Neural cell (in vitro differentiated cells): ENCODE measurements at regions not wholly inside any gene's neighbourhood (a gene's known extent, or its start where the extent isn't known, plus 50 kb on each side); places are given as distances from the start of the nearest gene placed in this dataset.
A peak's percentile ranks its signal among the peaks of the same experiment; 100 is the strongest.

Experiments used
- EP300 ChIP-seq: fragments of 450-650 bp; conservative IDR thresholded peaks from 2 replicates; pipeline ENCODE4 v1.6.1; 2014; ENCODE audit warnings: antibody characterized with exemption, mild to moderate bottlenecking, moderate library complexity; ENCODE audit not compliant: poor library complexity, severe bottlenecking
- EZH2 ChIP-seq: fragments of 200-600, 300-800 bp; shearing (Covaris generic), sonication (generic); IDR thresholded peaks from 2 replicates; pipeline ENCODE4 v1.6.1; 2014; ENCODE audit warnings: antibody characterized with exemption, low read length, borderline replicate concordance, mild to moderate bottlenecking; ENCODE audit not compliant: insufficient read depth, poor library complexity, severe bottlenecking
- MXI1 ChIP-seq: fragments of 450-650 bp; conservative IDR thresholded peaks from 2 replicates; pipeline ENCODE4 v1.6.1; 2014; ENCODE audit warnings: antibody characterized with exemption, mild to moderate bottlenecking; ENCODE audit not compliant: poor library complexity, severe bottlenecking
- POLR2AphosphoS5 ChIP-seq: IDR thresholded peaks from 2 replicates; pipeline ENCODE4 v1.6.1; 2012
- RAD21 ChIP-seq: fragments of 450-650 bp; conservative IDR thresholded peaks from 2 replicates; pipeline ENCODE4 v1.6.1; 2014; ENCODE audit warnings: antibody characterized with exemption, mild to moderate bottlenecking, moderate library complexity
- REST ChIP-seq: IDR thresholded peaks from 2 replicates; pipeline ENCODE4 v1.6.1; 2012; ENCODE audit warnings: borderline replicate concordance
- SMC3 ChIP-seq: fragments of 450-650 bp; conservative IDR thresholded peaks from 2 replicates; pipeline ENCODE4 v1.6.1; 2014; ENCODE audit warnings: antibody characterized with exemption, mild to moderate bottlenecking, moderate library complexity; ENCODE audit not compliant: poor library complexity
- TF ChIP-seq, protein P1 (sequence below): fragments of 450-650 bp; IDR thresholded peaks from 2 replicates; pipeline ENCODE4 v1.5.1; 2014; ENCODE audit warnings: antibody characterized with exemption, mild to moderate bottlenecking, moderate library complexity; ENCODE audit not compliant: poor library complexity, severe bottlenecking

GRCh38 chr9:80208696-80209095 lies 636.9 kb downstream of the TLE4 start:
- TF ChIP-seq, protein P1, sequence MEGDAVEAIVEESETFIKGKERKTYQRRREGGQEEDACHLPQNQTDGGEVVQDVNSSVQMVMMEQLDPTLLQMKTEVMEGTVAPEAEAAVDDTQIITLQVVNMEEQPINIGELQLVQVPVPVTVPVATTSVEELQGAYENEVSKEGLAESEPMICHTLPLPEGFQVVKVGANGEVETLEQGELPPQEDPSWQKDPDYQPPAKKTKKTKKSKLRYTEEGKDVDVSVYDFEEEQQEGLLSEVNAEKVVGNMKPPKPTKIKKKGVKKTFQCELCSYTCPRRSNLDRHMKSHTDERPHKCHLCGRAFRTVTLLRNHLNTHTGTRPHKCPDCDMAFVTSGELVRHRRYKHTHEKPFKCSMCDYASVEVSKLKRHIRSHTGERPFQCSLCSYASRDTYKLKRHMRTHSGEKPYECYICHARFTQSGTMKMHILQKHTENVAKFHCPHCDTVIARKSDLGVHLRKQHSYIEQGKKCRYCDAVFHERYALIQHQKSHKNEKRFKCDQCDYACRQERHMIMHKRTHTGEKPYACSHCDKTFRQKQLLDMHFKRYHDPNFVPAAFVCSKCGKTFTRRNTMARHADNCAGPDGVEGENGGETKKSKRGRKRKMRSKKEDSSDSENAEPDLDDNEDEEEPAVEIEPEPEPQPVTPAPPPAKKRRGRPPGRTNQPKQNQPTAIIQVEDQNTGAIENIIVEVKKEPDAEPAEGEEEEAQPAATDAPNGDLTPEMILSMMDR: no peak
- TF ChIP-seq RAD21 (no peak), POLR2AphosphoS5 (no peak), REST (peak; percentile 58), SMC3 (no peak), MXI1 (no peak), EZH2 (no peak), EP300 (no peak)
